ENCODE measurements at regions not wholly inside any gene's neighbourhood (a gene's known extent, or its start where the extent isn't known, plus 50 kb on each side); places are given as distances from the start of the nearest gene placed in this dataset.

GRCh38 chr9:120267929-120268328, 312.0 kb downstream of the CDK5RAP2 start:
- DNase-seq (ENCODE audit: low spot score): no peak
- intact Hi-C loops (cut with DNase I): no loop called here
- no peak overlapping the region for H3K4me3 ChIP-seq
- H3K9me3 ChIP-seq: no peaks in the 10 kb centered on the region
- TF ChIP-seq POLR2AphosphoS5 (IDR thresholded peaks at IDR 0.05) (no peak), CTCF (IDR thresholded peaks at IDR 0.05) (no peak), POLR2A (IDR thresholded peaks at IDR 0.05) (no peak)
- no peaks in the 10 kb centered on the region for H3K4me1 ChIP-seq (replicated peaks)
- 95% methylated on average over 1 of the region's 1 CpG for WGBS
- H3K36me3 ChIP-seq: no peaks in the 10 kb centered on the region
- H3K27ac ChIP-seq: no peak overlapping the region
- H3K27me3 ChIP-seq (replicated peaks; ENCODE audit: insufficient read depth): no peaks in the 10 kb centered on the region

- no peak overlapping the region for H3K4me3 ChIP-seq
- no peak overlapping the region for H3K27ac ChIP-seq
- H3K36me3 ChIP-seq: no peaks in the 10 kb centered on the region
- WGBS: 36% methylated on average over 6 of the region's 6 CpGs
- H3K27me3 ChIP-seq (replicated peaks; ENCODE audit: insufficient read depth): no peaks in the 10 kb centered on the region
- TF ChIP-seq CTCF (IDR thresholded peaks at IDR 0.05) (no peak), POLR2A (IDR thresholded peaks at IDR 0.05) (no peak), POLR2AphosphoS5 (IDR thresholded peaks at IDR 0.05) (no peak)
- no peaks in the 10 kb centered on the region for H3K4me1 ChIP-seq (replicated peaks)
- DNase-seq (ENCODE audit: low spot score): no peak
- no peaks in the 10 kb centered on the region for H3K9me3 ChIP-seq
- intact Hi-C loops (cut with DNase I): no loop called here
Observed at GRCh38 chr9:120265791-120266190, 314.2 kb downstream of the CDK5RAP2 start.

GRCh38 chr9:120264528-120264927, 315.4 kb downstream of the CDK5RAP2 start:
- H3K27ac ChIP-seq: no peak overlapping the region
- no peaks in the 10 kb centered on the region for H3K36me3 ChIP-seq
- no peak overlapping the region for H3K4me3 ChIP-seq
- intact Hi-C loops (cut with DNase I): no loop called here
- no peaks in the 10 kb centered on the region for H3K4me1 ChIP-seq (replicated peaks)
- TF ChIP-seq CTCF (IDR thresholded peaks at IDR 0.05) (no peak), POLR2AphosphoS5 (IDR thresholded peaks at IDR 0.05) (no peak), POLR2A (IDR thresholded peaks at IDR 0.05) (no peak)
- no peak for DNase-seq (ENCODE audit: low spot score)
- H3K27me3 ChIP-seq (replicated peaks; ENCODE audit: insufficient read depth): no peaks in the 10 kb centered on the region
- H3K9me3 ChIP-seq: no peaks in the 10 kb centered on the region

- H3K36me3 ChIP-seq: no peaks in the 10 kb centered on the region
- TF ChIP-seq POLR2AphosphoS5 (IDR thresholded peaks at IDR 0.05): no peak
- TF ChIP-seq POLR2A (IDR thresholded peaks at IDR 0.05): no peak
- TF ChIP-seq CTCF (IDR thresholded peaks at IDR 0.05): no peak
- no peaks in the 10 kb centered on the region for H3K4me1 ChIP-seq (replicated peaks)
- H3K4me3 ChIP-seq: no peak overlapping the region
- intact Hi-C loops (cut with DNase I): no loop called here
- no peaks in the 10 kb centered on the region for H3K9me3 ChIP-seq
- no peaks in the 10 kb centered on the region for H3K27me3 ChIP-seq (replicated peaks; ENCODE audit: insufficient read depth)
- no peak for DNase-seq (ENCODE audit: low spot score)
- no peak overlapping the region for H3K27ac ChIP-seq
- 82% methylated on average over 4 of the region's 4 CpGs for WGBS
Observed at GRCh38 chr9:120263836-120264235, 316.1 kb downstream of the CDK5RAP2 start.

GRCh38 chr9:120261419-120261818, 318.5 kb downstream of the CDK5RAP2 start:
- H3K27me3 ChIP-seq (replicated peaks; ENCODE audit: insufficient read depth): no peaks in the 10 kb centered on the region
- H3K4me3 ChIP-seq: no peak overlapping the region
- no peaks in the 10 kb centered on the region for H3K4me1 ChIP-seq (replicated peaks)
- intact Hi-C loops (cut with DNase I): no loop called here
- H3K27ac ChIP-seq: no peak overlapping the region
- H3K36me3 ChIP-seq: no peaks in the 10 kb centered on the region
- TF ChIP-seq CTCF (IDR thresholded peaks at IDR 0.05) (no peak), POLR2AphosphoS5 (IDR thresholded peaks at IDR 0.05) (no peak), POLR2A (IDR thresholded peaks at IDR 0.05) (no peak)
- DNase-seq (ENCODE audit: low spot score): no peak
- H3K9me3 ChIP-seq: no peaks in the 10 kb centered on the region
- 76% methylated on average over 6 of the region's 6 CpGs for WGBS
